Sigmoid colon (tissue), 6 donors: ENCODE measurements at regions not wholly inside any gene's neighbourhood (a gene's known extent, or its start where the extent isn't known, plus 50 kb on each side); places are given as distances from the start of the nearest gene placed in this dataset.

Source experiments
- DNase-seq: peaks from one replicate; pipeline ENCODE4 v3.0.0-alpha.2; 2019
- H3K27ac ChIP-seq, 4 donors: fragments of 200-600 bp; sonication (generic); one replicate each; pipeline ENCODE4 v1.5.1; 2016 to 2019; ENCODE audit warnings: mild to moderate bottlenecking in 1 of 4
- H3K27me3 ChIP-seq, 3 donors: fragments of 200-600 bp; sonication (generic); one replicate each; pipeline ENCODE4 v1.5.1; 2019; ENCODE audit warnings: mild to moderate bottlenecking in 1 of 3
- H3K36me3 ChIP-seq, 4 donors: fragments of 200-600 bp; sonication (generic); one replicate each; pipeline ENCODE4 v1.5.1; 2016 to 2019
- H3K4me1 ChIP-seq, 4 donors: fragments of 200-600 bp; sonication (generic); one replicate each; pipeline ENCODE4 v1.5.1; 2017 to 2019
- H3K4me3 ChIP-seq, 4 donors: fragments of 200-600 bp; sonication (generic); one replicate each; pipeline ENCODE4 v1.5.1; 2017 to 2019; ENCODE audit warnings: mild to moderate bottlenecking in 2 of 4, moderate library complexity in 1 of 4
- H3K9me3 ChIP-seq, 4 donors: fragments of 200-600 bp in 3 of 4; sonication (generic) in 3 of 4; one replicate each; pipeline versions ENCODE4 v1.5.1 to v1.6.1; 2013 to 2019
- EP300 ChIP-seq, 4 donors: sonication (generic); formaldehyde crosslinking; IDR thresholded peaks; one replicate each; pipeline ENCODE4 v1.6.1; 2017; ENCODE audit warnings: antibody characterized with exemption in 4 of 4
- POLR2A ChIP-seq, 2 donors: fragments of 450-650 bp; IDR thresholded peaks; one replicate each; pipeline ENCODE4 v1.6.1; 2016; ENCODE audit warnings: antibody characterized with exemption in 2 of 2, mild to moderate bottlenecking in 2 of 2, moderate library complexity in 2 of 2
- POLR2AphosphoS5 ChIP-seq, 4 donors: sonication (generic); formaldehyde crosslinking; IDR thresholded peaks; one replicate each; pipeline ENCODE4 v1.6.1; 2017; ENCODE audit warnings: antibody characterized with exemption in 4 of 4
- WGBS, 2 donors: extraction: QIAGEN DNeasy Blood & Tissue Kit; methylation state at CpG; one replicate each; pipeline ENCODE4 v1.1.7; 2013; 5-methylcytosine and 5-hydroxymethylcytosine counted together
- intact Hi-C: fragments of 100-400 bp; cut with DNase I; formaldehyde crosslinking; loops from one replicate; pipeline ENCODE4 v1.15.1; 2023
- TF ChIP-seq, protein P1 (sequence below), 4 experiments: fragments of 450-650 bp in 3 of 4; fragments of 200-600 bp in 1 of 4; IDR thresholded peaks; one replicate each; pipeline ENCODE4 v1.5.1; 2016 to 2019; ENCODE audit warnings: antibody characterized with exemption in 4 of 4, mild to moderate bottlenecking in 3 of 4, moderate library complexity in 2 of 4
- donor health status: healthy with polysubstance abuse.
- donor health status: healthy.

DNA sequence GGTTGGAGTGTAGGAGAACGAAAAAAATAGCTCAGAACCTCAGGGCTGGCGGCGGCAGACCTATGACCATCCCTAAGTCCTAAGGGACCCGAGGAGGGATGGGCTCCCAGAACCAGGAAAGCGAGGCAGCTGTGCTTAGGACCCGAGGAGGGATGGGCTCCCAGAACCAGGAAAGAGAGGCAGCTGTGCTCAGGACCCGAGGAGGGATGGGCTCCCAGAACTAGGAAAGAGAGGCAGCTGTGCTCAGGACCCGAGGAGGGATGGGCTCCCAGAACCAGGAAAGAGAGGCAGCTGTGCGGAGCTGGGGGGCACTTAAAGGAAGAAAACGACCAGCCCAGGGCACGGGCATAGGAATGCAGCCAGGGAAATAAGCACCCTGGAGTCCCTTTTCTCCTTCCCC is 125.0 kb upstream of the DLG1 start:
- TF ChIP-seq POLR2A (IDR thresholded peaks at IDR 0.05) (no peak), EP300 (IDR thresholded peaks at IDR 0.05) (no peak), POLR2AphosphoS5 (IDR thresholded peaks at IDR 0.05) (no peak)
- TF ChIP-seq, protein P1, sequence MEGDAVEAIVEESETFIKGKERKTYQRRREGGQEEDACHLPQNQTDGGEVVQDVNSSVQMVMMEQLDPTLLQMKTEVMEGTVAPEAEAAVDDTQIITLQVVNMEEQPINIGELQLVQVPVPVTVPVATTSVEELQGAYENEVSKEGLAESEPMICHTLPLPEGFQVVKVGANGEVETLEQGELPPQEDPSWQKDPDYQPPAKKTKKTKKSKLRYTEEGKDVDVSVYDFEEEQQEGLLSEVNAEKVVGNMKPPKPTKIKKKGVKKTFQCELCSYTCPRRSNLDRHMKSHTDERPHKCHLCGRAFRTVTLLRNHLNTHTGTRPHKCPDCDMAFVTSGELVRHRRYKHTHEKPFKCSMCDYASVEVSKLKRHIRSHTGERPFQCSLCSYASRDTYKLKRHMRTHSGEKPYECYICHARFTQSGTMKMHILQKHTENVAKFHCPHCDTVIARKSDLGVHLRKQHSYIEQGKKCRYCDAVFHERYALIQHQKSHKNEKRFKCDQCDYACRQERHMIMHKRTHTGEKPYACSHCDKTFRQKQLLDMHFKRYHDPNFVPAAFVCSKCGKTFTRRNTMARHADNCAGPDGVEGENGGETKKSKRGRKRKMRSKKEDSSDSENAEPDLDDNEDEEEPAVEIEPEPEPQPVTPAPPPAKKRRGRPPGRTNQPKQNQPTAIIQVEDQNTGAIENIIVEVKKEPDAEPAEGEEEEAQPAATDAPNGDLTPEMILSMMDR (IDR thresholded peaks at IDR 0.05) = no peak
- no peaks in the 10 kb centered on the region for H3K9me3 ChIP-seq
- no peak overlapping the region for H3K4me3 ChIP-seq
- peaks cover 0 to 10% (median 3%) of the 10 kb centered on the region in 4 donors for H3K4me1 ChIP-seq
- H3K36me3 ChIP-seq = no peaks in the 10 kb centered on the region
- 54 to 72% methylated on average over 11 of the region's 11 CpGs for WGBS, 2 donors
- intact Hi-C loops = no loop called here
- H3K27ac ChIP-seq = no peak overlapping the region
- DNase-seq = no peak
- no peaks in the 10 kb centered on the region for H3K27me3 ChIP-seq

- intact Hi-C loops = no loop called here
- no peak overlapping the region for H3K27ac ChIP-seq
- peaks cover 0 to 10% (median 3%) of the 10 kb centered on the region in 4 donors for H3K4me1 ChIP-seq
- no peak for DNase-seq
- H3K4me3 ChIP-seq = no peak overlapping the region
- 71 to 76% methylated on average over 7 of the region's 7 CpGs for WGBS, 2 donors
- TF ChIP-seq EP300 (IDR thresholded peaks at IDR 0.05) (no peak), POLR2A (IDR thresholded peaks at IDR 0.05) (no peak), POLR2AphosphoS5 (IDR thresholded peaks at IDR 0.05) (no peak)
- TF ChIP-seq, protein P1 (IDR thresholded peaks at IDR 0.05) = no peak
- no peaks in the 10 kb centered on the region for H3K36me3 ChIP-seq
- H3K27me3 ChIP-seq = no peaks in the 10 kb centered on the region
- no peaks in the 10 kb centered on the region for H3K9me3 ChIP-seq
Observed at GRCh38 chr3:197422506-197422905, 124.1 kb upstream of the DLG1 start.

- no peak overlapping the region for H3K4me3 ChIP-seq
- peak overlapping the region in 1 of 4 donors; percentile 28 for H3K27ac ChIP-seq
- intact Hi-C loops = no loop called here
- peaks cover 0 to 10% (median 3%) of the 10 kb centered on the region in 4 donors for H3K4me1 ChIP-seq
- DNase-seq = no peak
- no peaks in the 10 kb centered on the region for H3K36me3 ChIP-seq
- no peaks in the 10 kb centered on the region for H3K9me3 ChIP-seq
- H3K27me3 ChIP-seq = no peaks in the 10 kb centered on the region
- 82 to 85% methylated on average over 9 of the region's 9 CpGs for WGBS, 2 donors
- TF ChIP-seq POLR2AphosphoS5 (IDR thresholded peaks at IDR 0.05) (no peak), POLR2A (IDR thresholded peaks at IDR 0.05) (no peak), EP300 (IDR thresholded peaks at IDR 0.05) (no peak)
- TF ChIP-seq, protein P1 (IDR thresholded peaks at IDR 0.05) = no peak
Observed at GRCh38 chr3:197421021-197421420, 122.6 kb upstream of the DLG1 start.

GRCh38 chr3:197420566-197420965 is 122.2 kb upstream of the DLG1 start:
- no peaks in the 10 kb centered on the region for H3K36me3 ChIP-seq
- no peaks in the 10 kb centered on the region for H3K9me3 ChIP-seq
- peaks cover 0 to 10% (median 3%) of the 10 kb centered on the region in 4 donors for H3K4me1 ChIP-seq
- DNase-seq = no peak
- no peaks in the 10 kb centered on the region for H3K27me3 ChIP-seq
- no peak overlapping the region for H3K4me3 ChIP-seq
- TF ChIP-seq POLR2AphosphoS5 (IDR thresholded peaks at IDR 0.05) (no peak), EP300 (IDR thresholded peaks at IDR 0.05) (no peak), POLR2A (IDR thresholded peaks at IDR 0.05) (no peak)
- TF ChIP-seq, protein P1 (IDR thresholded peaks at IDR 0.05) = no peak
- peak overlapping the region in 1 of 4 donors; percentile 28 for H3K27ac ChIP-seq
- WGBS, 2 donors = 83 to 88% methylated on average over 4 of the region's 4 CpGs
- intact Hi-C loops = no loop called here

- Histone ChIP-seq H3K27me3 (no peaks in the 10 kb centered on the region), H3K36me3 (no peaks in the 10 kb centered on the region), H3K4me3 (no peak overlapping the region), H3K4me1 (peaks cover 0 to 10% (median 3%) of the 10 kb centered on the region in 4 donors), H3K9me3 (no peaks in the 10 kb centered on the region), H3K27ac (peak overlapping the region in 2 of 4 donors; percentile 35 to 52)
- WGBS, 2 donors = 90% methylated on average over 2 of the region's 2 CpGs
- DNase-seq = no peak
- TF ChIP-seq EP300 (IDR thresholded peaks at IDR 0.05) (no peak), POLR2AphosphoS5 (IDR thresholded peaks at IDR 0.05) (no peak), POLR2A (IDR thresholded peaks at IDR 0.05) (no peak)
- TF ChIP-seq, protein P1 (IDR thresholded peaks at IDR 0.05) = no peak
- intact Hi-C loops = no loop called here
Observed at GRCh38 chr3:197420115-197420514, 121.7 kb upstream of the DLG1 start.
